IPS-11a (cell line): ENCODE measurements at regions not wholly inside any gene's neighbourhood (a gene's known extent, or its start where the extent isn't known, plus 50 kb on each side); places are given as distances from the start of the nearest gene placed in this dataset.

Experiments used
- H3K4me3 ChIP-seq: one replicate; pipeline ENCODE4 v1.5.1; 2013; ENCODE audit warnings: low read depth, low read length, control low read depth

DNA sequence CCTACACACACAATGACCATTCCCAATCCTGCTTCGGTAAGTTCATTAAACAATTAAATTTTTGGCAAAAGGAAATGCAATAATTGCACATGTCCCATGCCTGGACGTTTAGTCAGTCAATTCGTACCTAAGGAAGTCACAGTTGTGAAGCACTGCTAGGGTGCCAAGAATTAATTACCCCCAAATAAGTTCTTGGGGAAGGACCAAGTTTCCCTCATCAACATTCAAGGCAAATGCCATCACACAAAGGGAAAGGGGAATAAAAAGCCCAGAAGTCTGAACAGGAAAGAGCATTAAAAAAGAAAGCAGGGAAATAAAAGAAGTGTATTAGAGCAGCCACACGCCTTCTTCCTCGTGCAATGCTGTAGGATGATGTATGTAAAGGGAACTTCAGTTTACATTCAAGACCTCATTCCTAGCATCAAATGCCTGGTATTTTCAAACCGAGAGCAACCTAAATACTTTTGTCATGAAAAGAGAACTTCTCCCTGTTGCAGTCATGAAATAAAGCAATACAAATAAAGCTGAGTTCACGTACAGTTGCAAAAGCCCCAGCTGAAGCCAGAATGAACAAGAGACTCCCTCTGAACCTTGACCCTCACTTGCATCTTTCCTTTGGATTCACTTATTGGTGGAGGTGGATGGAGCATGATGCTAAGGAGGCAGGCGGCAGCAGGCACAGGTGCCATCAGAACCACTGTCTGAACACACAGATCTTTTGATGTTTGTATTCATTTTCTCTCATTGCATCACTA lies 124.0 kb upstream of the PPARGC1A start:
- H3K4me3 ChIP-seq: no peak overlapping the region

DNA sequence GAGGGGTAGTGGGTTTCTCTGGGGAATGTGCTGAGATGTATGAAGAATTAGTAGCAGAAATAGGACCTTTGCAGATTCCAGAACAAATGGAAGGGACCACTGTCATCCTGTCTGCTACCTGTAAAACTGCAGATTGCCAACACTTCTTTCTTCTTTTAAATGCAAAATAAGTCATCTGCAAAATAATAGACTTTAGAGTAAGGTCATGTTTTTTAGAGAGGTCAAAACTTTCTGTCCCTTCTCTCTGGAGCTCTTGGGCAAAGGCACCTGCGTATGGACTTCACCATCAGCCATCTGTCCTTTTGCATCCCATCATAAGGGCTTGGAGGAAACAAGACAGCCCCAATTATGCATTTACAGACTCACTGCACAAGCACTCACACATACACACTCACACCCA lies 121.1 kb upstream of the PPARGC1A start:
- no peak overlapping the region for H3K4me3 ChIP-seq

DNA sequence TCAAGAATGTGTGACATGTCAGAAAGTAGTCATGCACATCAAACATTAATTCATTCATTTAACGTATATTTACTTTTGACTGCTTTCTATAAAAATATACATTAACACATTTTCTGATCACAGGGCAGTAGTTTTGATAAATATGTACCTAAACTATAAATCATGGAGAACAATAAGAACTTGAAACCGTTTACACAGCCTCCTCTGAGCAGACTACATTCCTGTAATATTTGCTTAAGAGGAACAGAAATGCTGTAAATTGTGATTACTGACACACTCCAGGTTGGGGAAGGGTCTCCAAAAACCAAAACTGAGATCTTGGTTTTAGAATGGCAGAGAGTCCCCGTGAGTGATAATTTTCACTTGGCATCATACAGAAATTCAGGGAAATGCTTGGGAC lies 120.7 kb upstream of the PPARGC1A start:
- H3K4me3 ChIP-seq: no peak overlapping the region

DNA sequence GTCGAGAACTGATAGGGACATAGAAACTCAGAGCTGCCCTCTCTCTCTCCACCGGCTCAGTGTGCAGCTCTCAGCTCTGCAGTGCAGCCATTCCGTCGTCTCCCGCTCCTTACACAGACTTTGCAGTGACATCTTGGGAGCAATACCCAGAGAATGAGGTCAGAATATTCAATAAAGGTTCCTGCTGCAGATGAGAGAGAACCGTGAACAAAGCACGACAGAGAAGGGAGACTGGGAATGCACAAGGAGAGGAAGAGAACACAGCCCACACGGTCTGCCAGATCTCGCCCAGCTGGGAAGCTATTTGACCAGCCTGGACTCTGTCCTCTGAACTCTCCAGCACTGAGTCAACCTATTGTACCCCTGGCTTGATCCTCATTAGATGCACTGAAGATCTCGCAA lies 118.0 kb upstream of the PPARGC1A start:
- H3K4me3 ChIP-seq: no peak overlapping the region

DNA sequence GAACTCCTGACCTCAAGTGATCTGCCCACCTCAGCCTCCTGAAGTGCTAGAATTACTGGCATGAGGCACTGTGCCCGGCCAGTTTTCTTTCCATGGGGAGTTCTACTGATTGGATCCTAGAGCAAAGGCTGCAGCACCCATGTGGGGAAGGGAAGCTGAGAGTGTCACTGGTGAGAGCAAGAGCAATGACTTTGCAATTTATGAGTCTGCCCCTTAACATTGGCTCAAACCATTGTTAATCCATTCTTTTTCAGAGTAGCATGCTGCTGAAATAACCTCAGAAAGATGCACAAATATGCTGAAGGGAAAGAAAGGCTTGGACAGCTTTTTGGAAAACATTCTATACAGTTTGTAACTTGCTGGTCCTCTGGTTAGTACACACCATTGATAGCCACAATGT lies 116.4 kb upstream of the PPARGC1A start:
- H3K4me3 ChIP-seq: no peak overlapping the region

DNA sequence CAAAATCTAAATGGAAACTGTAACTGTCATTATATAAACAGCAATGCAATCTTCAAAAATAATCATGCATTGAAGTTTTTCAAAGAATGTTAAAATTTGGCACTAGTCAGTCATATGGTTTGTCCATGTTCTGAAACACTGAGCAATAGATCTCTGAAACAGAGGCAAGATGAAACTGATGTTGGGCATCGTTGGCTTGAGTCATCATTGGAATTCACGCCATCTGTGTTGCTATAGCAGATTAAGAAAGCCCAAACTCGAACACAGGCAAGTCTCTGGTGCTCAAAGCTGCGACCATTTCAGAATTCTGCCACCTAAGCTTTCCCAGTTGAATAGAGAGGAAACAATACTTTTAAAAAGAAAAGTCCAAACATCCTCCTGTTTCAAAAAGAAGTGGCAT lies 114.1 kb upstream of the PPARGC1A start:
- H3K4me3 ChIP-seq: no peak overlapping the region

DNA sequence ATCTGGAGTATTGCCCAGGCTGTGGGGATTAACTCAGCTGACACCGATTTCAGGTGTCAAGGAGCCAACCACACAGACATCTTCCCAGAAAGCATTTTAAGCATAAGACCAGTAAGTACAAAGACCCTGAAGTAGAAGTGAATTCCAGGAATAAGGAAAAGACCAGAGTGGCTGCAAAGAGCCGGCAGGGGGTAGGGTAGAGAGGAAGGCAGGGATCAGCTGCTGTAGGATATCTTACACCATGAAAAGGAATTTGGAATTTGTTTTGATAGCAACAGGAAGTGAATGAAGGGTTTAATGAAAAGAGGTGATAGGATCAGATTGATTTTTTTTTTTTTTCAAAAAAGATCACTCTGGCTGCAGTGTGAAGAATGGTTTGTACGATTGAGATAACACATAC lies 113.6 kb upstream of the PPARGC1A start:
- H3K4me3 ChIP-seq: no peak overlapping the region

DNA sequence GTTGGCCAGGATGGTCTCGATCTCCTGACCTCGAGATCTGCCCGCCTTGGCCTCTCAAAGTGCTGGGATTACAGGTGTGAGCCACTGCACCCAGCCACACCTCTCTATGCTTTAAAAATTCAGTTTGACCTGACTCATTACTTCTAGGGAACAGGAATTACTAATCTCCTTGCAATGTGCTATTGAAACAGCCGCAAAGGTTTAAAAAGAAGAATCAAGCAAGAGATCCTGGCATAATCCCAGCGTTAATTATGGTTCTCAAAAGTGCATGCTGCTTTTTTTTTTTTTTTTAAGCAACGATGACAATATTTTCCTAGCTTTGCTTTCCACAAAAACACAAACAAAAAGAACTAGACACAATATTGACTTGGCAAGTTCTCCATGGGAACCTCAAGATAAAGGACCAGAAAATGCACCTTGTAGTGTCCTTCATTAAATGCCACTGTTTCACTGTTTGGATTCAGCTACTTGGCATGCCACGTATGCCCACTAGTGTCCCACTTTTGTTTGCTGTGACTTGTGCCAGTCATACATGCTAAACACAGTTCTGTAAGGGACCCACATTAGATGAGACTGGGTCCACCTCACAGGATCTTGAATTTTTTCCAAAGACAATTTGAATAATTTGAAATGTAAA lies 112.6 kb upstream of the PPARGC1A start:
- H3K4me3 ChIP-seq: no peak overlapping the region

DNA sequence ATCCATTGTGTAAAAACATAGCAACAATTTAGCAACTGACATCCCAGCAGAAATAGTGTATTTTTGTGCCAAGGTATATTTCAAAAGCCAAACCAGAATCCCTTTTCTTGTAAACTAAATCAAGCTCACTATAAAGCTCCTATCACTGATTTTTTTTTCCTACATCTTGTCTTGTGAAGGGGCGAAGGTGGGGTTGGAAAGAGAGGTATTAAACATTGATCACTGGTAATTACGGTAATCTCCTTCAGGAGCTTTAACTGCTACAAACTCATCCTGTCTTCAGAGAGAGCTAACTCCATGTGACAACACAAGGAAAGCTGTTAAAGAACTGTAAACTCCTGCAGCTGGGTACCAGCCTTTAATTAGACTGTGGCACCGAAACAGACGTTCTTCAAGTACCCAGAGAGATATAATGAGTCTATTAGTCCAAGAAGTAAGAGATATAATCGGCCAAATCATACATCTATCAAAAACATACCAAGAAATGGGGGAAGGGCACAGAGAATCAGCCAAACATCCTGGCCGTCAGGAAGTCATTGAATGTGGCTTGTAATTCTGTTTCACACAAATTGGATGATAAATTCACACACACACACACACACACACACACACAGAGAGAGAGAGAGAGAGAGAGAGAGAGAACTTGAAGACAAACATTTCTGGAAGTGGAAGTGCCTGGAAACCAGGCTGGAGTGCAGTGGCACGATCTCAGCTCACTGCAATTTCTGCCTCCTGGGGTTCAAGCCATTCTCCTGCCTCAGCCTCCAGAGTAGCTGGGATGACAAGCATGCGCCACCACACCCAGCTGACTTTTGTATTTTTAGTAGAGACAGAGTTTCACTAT lies 111.9 kb upstream of the PPARGC1A start:
- H3K4me3 ChIP-seq: no peak overlapping the region

DNA sequence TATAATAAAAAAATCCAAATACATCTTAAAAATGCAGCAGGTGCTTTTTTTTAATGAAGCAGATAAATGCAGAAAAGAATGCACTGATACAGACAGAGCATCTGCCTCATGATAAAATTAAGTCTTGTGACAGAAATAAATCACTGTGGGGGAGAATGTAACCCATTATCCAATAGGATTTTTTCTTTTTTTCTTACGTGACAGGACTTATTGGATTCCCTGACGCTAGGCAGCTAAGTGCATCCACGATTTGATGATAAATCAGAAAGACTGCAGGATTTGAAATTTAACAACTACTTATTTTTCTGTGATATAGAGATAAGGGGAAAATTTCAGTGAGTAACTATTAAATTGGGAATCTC lies 110.6 kb upstream of the PPARGC1A start:
- H3K4me3 ChIP-seq: no peak overlapping the region

DNA sequence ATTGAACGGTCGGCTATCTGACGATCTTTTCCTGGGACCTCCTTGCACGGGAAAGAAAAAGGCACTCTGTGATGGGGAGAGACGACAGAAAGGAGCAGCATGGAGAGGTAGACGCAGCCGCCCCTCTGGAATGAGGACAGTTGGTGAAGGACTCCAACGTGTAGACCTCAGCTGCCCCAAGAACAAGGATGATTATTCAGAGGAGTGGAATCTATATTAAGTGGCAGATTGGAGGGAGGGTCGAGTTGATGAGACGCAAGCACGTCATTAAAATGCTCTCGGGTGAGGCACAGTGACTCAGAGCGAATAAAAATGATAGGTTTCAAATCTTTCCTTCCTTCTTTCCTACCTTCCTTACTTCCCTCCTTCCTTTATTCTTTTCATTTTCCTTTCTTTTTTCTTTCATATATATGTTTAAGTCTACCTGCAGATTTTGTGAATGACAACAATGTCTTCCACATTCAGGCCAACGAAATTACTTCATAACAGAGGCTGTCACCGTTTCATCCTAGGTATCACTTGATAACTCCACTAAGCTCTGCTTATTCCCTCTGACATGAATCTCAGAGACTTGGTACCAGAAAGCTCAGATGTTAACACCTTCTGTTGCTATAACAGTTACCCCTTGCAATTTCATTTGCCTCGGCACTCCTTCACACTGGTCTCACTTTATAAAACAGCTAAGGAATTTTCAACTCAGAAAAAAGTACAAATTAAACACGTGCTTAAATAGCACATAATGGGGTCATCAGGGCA lies 110.0 kb upstream of the PPARGC1A start:
- no peak overlapping the region for H3K4me3 ChIP-seq

DNA sequence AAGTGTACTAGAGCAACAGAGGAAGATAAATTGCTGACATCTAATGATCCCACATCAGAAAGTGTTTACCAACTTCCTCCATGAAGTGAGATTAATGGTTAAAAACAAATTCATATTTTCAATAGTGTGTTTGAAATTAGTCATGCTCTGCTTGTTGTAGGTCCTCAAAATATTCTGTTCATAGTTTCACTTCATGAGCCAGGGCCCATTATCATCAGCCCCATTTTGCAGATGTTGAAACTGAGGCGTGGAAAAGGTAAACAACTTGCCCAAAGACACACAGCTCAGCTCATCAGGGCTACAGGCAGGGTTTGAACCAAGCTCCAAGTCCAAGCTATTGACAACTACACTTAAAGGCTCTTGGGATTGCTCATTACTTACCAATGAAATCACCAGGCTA lies 103.5 kb upstream of the PPARGC1A start:
- no peak overlapping the region for H3K4me3 ChIP-seq

DNA sequence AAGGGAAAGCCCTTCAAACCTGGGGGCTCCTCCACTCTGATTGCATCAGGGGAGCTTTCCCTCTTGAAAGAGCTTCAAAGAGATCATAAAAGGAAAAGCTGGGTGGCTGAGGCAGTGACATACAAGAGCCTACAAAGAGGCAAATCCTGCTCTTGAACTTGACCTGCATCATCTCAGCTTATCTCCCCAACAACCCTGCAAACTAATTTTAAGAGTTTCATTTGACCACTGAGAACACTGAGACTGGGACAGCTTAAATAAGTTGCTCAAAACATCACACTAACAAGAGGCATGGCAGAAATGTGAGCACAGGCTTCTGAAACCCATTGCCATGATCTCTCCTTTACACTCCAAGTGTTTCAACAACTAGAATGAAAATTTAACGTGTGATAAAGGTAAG lies 101.6 kb upstream of the PPARGC1A start:
- no peak overlapping the region for H3K4me3 ChIP-seq

DNA sequence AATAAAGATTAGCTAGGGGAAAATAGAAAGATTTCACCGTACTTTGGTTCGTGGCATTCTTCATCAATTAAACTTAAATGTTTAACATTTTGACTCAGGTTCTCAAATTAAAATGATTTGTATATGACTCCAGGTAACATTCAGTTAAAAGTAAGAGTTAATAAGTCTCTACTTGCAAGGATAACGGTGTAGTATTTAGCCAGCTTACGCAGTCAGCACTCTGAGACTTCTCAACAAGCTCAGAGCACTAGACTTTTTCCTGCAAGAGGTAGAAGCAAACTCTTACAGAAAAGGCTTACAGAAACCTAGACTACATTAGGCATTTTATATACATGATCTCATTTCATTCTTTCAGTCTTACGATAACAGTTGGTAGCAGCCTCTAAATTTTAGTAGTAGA lies 96.4 kb upstream of the PPARGC1A start:
- no peak overlapping the region for H3K4me3 ChIP-seq

DNA sequence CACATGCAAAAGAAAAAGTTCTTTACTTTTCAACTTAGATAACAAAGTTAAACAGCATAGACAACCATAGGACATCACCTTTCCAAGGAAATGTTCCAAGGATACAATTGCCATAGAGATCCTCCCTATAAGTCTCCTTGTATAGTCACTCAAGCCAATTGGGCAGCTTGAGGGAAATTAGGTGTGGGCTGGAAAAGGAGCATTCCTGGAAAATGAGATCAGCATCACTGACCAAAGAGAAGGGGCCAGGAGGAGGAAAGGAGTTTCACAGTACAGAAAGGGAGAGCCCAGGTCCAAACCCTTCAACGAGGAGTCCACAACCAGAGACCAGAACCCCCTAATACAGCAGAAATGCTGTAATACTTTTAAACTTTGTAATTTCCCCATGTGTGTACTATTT lies 91.5 kb upstream of the PPARGC1A start:
- H3K4me3 ChIP-seq: no peak overlapping the region

DNA sequence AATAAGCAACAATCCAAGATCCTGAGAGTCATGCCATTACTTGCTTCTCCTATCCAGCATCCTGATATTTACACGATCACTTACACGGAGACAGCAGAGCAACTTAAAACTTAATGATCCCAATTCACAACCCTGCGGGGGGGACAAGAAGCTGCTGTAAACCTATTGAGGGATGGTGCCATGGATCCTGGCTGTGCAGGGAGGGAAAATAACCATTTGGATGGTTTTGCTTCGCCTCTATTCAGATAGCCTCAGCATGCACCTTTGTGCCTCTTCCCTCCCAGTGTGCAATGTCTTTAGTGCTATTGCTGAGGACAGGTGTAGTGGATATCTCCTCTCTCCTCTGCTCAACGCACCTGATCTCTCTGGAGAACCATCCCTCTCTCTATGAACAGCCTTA lies 89.7 kb upstream of the PPARGC1A start:
- H3K4me3 ChIP-seq: no peak overlapping the region

DNA sequence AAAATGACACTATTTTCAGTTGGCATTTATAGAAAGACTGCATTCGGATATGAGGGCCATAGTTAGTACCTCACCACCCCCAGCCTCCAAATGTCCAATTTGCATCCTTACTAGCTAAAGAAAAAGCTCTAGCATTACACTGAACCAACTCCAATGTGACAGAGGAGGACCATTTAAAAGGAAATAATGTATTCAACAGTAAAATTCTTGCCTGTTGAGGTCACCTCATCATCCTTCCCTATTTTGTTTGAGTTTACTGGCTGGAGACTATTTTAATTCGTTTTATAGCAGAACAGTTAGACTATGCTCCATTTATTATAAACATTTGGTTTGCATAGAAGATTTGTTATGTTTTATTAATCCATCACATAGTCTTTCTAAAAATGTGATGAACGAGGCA lies 88.2 kb upstream of the PPARGC1A start:
- H3K4me3 ChIP-seq: no peak overlapping the region

DNA sequence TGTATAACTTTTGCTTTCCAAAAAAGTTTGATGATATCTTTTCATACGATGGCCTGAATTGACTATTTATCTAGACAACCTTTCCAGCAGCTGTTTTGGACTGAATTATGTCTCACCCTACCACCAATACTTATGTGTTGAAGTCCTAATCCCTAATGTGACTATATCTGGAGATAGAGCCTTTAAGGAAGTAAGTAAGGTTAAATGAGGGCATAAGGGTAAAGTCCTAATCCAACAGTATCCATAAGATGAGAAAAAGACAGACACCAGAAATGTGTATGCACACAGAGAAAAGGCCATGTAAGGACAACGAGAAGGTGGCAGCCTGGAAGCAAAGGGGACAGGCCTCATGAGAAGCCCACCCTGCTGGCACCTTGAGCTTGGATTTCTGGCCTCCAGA lies 86.6 kb upstream of the PPARGC1A start:
- no peak overlapping the region for H3K4me3 ChIP-seq

DNA sequence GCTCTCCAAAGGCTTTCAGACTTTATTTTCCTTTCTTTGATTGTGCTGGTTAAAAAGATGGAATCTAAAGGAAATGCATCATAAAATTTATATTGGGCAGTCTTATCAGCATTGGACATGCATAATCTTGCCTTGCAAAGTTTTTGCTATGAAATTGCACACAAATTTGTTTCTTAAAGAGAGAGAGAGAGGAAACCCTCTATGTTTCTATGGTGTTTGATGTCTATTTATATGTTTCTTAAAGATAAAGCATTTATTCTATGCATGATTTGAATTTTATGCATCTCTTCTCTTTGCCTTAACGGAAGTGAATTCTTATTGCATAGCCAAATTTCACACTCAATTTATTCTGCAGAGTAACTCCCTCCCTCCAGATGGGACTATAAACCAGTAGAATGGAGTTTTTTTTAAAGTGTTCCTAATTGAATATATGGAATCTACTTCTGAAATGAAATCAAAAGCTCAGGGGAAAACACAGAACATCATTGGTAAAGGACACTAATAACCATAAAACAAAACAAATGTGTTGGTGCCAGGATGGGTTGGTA lies 83.5 kb upstream of the PPARGC1A start:
- no peak overlapping the region for H3K4me3 ChIP-seq

DNA sequence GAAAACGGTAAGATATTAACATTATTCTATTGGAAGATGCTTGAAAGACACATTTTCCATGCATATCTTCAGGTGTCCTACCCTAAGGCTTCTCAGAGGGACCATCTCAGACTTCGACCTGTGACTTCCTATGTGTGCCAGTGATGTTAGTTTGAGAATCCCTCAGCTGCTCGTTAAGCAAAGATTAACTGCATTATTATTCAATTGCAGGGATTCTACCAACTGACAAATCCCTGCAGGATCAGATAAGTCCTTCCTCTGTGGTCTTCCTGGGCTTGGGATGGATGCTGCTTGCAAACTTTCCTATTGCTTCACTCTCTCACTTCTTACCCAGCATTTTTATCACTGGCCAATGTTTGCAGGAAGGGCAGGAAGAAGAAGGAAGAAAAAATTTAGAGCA lies 83.0 kb upstream of the PPARGC1A start:
- H3K4me3 ChIP-seq: no peak overlapping the region

DNA sequence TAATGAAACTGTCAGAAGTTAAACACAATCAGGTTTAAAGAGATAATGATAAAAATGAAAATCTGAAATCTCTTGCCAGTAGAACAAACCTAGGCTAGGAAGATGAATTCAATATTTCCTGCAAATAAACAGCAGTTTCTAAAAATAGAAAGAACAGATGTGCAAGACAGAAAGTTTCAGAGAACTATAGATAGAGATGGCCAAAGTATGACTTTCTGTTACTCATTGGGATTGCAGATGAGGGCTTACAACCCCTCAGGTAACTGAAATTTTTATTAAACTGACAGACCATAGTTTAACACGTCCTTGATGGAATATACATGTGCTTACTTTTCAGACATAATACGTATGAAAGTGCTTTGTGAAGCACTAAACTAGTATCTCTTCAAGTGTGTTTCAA lies 82.3 kb upstream of the PPARGC1A start:
- no peak overlapping the region for H3K4me3 ChIP-seq
